ENCODE measurements at regions not wholly inside any gene's neighbourhood (a gene's known extent, or its start where the extent isn't known, plus 50 kb on each side); places are given as distances from the start of the nearest gene placed in this dataset.

- no peak for DNase-seq (ENCODE audit: low read depth in 2 of 2)
- H3K4me3 ChIP-seq (replicated peaks in 1 of 2; ENCODE audit: low read depth in 2 of 2, low read length in 2 of 2) = no peak overlapping the region
- no peak for TF ChIP-seq CTCF (IDR thresholded peaks at IDR 0.05; ENCODE audit: low read depth, low read length)
Observed at GRCh38 chr9:90016272-90016671, 411.5 kb downstream of the GADD45G start.

- no peak overlapping the region for H3K4me3 ChIP-seq (replicated peaks in 1 of 2; ENCODE audit: low read depth in 2 of 2, low read length in 2 of 2)
- DNase-seq (ENCODE audit: low read depth in 2 of 2) = no peak
- no peak for TF ChIP-seq CTCF (IDR thresholded peaks at IDR 0.05; ENCODE audit: low read depth, low read length)
Observed at GRCh38 chr9:90017679-90018078, 412.9 kb downstream of the GADD45G start.

DNA sequence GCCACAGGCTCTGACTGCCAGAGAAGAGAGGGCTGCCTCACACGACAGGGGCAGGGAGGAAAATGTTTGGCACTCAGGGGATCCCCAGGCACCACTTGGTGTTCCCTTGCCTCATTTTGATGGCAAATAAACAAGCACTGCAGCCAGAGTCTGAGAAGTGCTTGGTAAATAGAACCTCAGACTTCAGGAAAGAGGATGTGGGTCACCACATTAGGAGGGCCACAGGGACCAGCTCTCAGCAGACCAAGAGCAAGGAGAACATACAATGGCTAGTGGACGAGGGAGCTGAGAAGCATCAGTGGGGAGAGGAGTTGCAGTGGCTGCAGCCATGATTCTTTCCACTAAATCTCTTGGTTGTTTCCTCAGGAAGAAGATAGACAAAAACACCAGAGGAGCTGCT lies 413.9 kb downstream of the GADD45G start:
- no peak overlapping the region for H3K4me3 ChIP-seq (replicated peaks in 1 of 2; ENCODE audit: low read depth in 2 of 2, low read length in 2 of 2)
- TF ChIP-seq CTCF (IDR thresholded peaks at IDR 0.05; ENCODE audit: low read depth, low read length) = no peak
- DNase-seq (ENCODE audit: low read depth in 2 of 2) = no peak

DNA sequence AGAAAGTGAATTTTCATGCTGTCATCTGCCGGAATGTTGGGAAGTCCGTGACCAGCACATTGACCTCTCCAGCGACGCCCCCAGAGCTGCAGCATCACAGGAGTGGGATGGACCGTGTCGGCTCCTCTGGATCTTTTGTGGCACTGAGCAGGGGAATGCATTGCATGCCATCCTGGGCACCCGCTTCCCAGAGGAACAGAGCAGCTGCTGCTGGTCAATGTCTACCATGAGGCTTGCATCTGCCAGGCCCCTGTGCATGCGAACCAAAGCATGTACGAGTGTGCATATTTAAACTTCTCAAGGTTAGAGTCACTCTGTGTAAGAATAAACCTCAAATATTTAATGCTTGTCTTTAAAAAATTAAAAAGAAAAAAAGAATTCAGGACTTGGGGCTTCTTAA lies 414.8 kb downstream of the GADD45G start:
- H3K4me3 ChIP-seq (replicated peaks in 1 of 2; ENCODE audit: low read depth in 2 of 2, low read length in 2 of 2) = no peak overlapping the region
- DNase-seq (ENCODE audit: low read depth in 2 of 2) = no peak
- TF ChIP-seq CTCF (IDR thresholded peaks at IDR 0.05; ENCODE audit: low read depth, low read length) = no peak

- H3K4me3 ChIP-seq (replicated peaks in 1 of 2; ENCODE audit: low read depth in 2 of 2, low read length in 2 of 2) = no peak overlapping the region
- no peak for DNase-seq (ENCODE audit: low read depth in 2 of 2)
- no peak for TF ChIP-seq CTCF (IDR thresholded peaks at IDR 0.05; ENCODE audit: low read depth, low read length)
Observed at GRCh38 chr9:90020276-90020871, 415.6 kb downstream of the GADD45G start.

DNA sequence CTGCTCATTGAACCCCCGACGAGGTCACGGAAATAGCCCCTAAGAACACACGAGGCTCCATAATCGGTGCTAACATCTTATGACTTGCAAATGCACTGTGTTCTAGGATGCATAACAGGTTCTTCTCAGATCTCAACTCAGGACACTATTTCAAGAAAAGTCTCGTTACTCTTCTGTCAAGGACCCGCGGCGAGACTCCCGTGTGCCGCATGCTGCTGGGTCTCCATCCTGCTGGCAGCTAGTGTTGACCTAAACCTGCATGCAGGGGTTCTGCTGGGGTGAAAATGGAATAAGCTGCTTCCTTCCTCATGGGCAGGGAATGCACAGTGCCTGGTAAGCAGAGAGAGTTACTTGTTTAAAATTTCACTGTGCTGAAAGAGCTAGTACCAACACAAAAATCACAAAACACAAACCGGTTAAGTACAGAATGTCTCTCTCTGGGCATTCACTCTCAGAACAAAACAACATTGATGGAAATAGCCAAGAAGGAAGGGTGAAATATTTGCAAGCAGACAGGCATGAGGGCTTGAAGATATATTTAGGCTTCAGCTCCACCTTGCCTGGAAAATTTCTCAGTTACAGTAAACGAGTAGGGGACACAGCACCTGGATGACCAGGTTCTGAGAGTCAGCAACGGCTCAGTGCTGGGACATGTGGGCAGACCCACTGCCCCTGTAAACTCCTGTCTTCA lies 416.5 kb downstream of the GADD45G start:
- H3K4me3 ChIP-seq (replicated peaks in 1 of 2; ENCODE audit: low read depth in 2 of 2, low read length in 2 of 2) = no peak overlapping the region
- no peak for TF ChIP-seq CTCF (IDR thresholded peaks at IDR 0.05; ENCODE audit: low read depth, low read length)
- DNase-seq (ENCODE audit: low read depth in 2 of 2) = no peak
